T-helper 1 cell treated with Interleukin-12 subunit alpha and Interleukin-12 subunit beta and Interleukin-4 antibody, amounts not matched to agents 30 ng/mL and 1 ng/mL, for 36 hours (primary cell): ENCODE measurements at regions not wholly inside any gene's neighbourhood (a gene's known extent, or its start where the extent isn't known, plus 50 kb on each side); places are given as distances from the start of the nearest gene placed in this dataset.

Source experiments
- intact Hi-C: fragments of 100-400 bp; cut with micrococcal nuclease; formaldehyde crosslinking; loops from one replicate; pipeline ENCODE4 v1.15.1; 2024

DNA sequence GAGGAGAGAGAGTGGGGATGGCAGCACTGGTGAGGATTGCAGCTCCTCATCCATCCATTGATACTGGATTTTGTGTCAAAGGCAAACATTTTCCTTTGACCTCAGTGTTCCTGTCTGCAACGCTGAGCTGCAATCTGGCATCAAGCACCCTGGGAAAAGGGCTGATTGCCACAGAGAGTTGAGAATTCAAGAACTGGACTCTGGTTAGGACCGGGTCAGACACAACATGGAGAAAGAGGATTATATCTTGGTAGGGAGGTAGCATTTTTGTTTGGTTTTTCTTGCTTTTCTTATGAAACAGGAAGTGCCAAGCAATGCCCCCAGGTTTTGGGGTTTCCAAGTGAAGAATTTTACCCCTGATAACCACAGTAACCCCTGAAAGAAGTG lies 81.9 kb upstream of the PKDCC start:
- intact Hi-C loops: no loop called here

DNA sequence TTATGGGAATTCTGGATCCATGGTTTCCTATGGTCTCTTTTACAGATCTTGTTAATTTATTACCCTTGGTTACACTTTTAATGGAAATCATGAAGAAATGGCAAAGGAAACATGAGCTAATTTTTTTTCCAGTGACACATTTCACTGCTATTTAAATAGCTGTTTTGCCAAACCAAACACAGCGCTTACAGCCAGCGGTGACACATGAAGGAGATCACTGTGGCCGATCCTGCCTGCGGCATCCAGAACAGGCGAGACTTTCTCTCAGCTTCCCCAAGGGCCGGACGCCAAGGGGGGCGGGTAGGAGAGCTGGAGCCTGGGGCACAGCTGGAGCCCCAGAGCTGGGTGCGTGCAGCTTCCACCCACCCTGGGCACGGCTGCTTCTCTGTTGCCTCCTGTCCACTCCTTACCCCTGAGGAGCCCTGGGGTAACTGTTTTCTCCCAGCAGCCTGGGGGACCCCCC lies 81.4 kb upstream of the PKDCC start:
- intact Hi-C loops: no loop called here

DNA sequence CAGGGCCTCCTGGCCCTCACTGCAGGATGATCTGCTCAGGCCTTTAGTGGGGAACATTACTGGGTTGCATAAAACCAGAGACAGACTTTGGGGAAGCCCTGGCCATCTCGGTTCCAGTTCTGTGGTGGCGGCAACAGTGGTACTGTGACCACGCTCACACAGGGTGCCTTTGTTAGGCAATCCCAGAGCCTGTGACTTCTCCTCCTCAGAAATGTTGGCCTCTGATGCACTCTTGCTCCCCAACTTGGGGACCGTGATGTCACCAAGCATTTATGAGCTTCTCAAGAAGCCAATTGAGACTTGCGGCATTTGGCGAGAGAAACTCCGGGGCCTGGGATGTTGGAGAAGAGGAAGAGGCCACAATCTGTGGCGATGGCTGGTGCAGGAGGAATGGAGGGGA lies 80.9 kb upstream of the PKDCC start:
- intact Hi-C loops: no loop called here

DNA sequence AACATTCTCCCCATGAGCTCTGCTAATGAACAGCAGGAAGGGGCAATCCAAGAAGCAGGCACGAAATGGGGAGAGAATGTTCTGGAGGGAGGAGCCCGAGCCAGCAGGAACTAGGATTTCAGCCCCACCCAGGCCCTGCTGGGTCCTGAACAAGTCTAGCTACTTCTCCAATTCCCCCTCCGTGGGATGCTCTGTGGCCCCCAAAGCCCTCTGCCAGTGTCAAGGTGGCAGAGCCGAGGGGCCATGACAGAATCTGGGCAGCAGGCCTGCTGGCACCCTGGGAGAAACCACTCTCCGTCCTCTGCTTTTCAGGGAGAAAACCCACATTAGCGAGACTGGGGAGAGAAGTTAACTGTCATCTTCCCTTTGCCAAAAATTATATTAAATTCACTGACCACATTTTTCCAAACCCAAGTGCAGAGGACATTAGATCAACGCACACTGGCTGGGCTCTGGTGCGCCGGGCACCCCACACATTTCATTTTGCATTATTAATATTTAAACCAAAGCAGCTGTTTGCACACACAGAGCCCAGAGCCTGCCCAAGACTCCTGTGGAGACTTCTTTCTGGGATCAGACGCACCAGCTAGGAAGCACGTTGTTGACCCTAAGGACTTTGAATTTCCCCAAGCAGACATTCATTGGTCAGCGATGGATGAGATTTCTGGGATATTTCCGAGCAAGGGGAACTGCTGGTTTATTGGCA lies 80.2 kb upstream of the PKDCC start:
- intact Hi-C loops: no loop called here

DNA sequence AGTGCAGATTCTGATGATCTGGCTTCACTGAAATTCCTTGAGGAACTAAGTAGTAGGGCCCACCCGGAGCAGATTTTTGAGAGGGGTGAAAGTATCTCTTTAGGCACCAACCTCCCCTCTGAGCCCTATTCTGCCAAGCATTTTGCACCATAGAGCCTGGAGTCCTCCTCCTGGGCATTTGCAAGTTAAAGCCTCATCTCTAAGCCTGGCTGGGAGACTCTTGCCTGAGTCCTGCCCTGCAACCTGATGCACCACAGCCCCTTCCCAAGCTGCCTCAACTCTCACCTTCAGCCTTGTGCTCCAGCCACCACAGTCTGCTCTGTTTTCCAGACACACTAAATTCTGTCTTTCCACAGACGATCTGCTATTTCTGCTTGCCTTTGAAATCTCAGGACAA lies 79.6 kb upstream of the PKDCC start:
- intact Hi-C loops: no loop called here

DNA sequence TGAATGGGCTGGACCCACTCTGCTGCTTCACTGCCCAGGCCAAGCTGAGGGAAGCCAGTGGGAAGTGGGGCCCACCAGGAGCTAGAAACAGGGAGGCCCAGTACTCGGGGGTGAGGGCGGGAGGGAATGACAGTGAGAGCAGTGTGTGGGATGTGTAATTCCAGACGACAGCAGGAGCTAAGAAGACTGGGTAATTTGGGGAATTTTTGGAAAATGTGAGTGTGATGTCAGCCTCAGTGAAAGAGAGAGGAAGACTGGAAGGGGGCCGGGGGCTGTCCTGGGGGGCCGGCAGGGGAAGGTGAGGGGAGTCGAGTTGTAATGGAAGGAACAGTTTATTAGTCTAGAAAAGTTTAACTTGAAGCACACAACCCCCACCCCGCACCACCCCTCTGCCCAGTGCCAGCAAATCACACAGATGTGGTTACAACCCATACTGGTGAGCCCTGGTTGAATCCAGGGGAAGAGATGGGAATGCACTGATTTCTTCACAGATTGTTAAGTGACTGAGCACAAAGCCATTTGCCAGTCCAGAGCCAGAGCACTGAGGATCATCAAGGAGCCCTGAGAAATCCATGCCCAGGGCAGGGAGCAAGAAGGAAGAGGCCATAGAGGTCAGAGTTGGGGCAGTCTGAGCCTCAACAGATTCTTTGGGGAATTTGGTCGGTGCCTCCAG lies 76.7 kb upstream of the PKDCC start:
- intact Hi-C loops: no loop called here

DNA sequence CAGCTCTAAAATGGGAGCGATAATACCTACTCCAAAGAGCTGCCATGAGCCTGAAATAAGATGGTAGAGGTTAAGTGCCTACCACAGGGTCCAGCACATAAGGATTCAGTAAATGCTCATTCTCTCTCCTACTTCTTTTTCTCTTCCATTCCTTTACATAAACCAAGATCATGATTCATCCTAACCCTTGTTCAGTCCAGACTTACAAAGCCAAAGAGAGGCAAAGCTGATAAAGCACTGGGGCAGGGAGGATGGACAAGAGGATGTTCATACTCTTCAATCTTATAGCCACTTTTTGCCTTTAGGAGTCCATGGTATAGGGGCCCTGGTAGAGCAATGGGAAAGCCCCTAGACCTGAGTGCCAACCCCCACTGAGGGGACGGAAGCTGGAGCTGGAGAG lies 75.6 kb upstream of the PKDCC start:
- intact Hi-C loops: no loop called here

DNA sequence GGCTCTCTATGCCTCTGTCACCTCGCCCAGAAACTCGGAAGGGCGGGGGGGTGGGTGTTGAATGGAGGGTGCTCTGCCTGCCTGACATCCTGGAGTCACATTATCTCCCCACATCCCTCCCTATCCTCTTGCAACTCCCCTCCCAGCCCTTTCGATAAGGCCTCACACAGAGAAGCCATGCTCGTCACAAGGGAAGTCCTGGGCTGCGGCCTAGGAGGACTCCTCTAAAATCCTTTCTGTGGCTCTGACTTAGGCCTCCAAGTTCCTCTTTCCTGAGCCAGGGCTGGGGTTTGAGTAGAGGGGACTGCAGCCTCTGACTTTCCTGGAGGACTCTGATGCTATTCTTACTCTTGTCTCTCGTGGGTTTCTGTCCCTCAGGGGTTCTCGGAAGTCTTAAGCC lies 75.0 kb upstream of the PKDCC start:
- intact Hi-C loops: no loop called here

DNA sequence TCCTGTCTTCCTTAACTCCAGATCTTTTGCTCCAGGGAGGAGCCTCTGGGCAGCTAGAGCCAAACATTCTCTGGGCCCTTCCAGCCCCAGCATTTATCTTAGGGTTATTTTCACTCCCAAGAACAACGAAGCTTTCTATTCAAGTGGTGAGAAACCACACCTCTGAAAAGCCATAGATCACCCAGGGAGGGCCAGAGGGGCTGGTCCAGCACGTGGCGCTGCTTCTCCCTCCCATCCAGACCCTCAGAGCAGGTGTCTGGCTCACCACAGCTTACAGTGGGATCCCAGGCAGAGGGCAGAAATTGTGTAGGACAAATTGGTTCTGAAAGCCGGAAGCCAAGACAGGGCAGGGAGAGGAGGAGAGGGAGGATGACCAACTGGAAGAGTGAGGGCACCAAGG lies 74.0 kb upstream of the PKDCC start:
- intact Hi-C loops: no loop called here

DNA sequence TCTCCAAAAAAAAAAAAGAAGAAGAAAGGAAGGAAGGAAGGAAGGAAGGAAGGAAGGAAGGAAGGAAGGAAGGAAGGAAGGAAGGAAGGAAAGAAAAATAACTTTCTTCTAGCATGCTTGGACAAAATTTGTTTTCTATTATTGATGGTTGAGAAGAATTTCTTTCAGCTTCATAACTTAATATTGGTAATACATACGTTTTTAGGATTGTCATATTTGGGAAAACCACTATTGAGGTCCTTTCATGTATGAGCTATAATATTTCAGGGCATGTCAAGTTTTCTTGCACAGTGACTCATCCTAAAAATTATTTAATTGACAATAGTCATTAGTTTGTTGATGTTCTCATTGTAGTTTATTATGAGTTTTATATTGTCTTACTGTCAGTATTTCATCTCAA lies 66.4 kb upstream of the PKDCC start:
- intact Hi-C loops: no loop called here

DNA sequence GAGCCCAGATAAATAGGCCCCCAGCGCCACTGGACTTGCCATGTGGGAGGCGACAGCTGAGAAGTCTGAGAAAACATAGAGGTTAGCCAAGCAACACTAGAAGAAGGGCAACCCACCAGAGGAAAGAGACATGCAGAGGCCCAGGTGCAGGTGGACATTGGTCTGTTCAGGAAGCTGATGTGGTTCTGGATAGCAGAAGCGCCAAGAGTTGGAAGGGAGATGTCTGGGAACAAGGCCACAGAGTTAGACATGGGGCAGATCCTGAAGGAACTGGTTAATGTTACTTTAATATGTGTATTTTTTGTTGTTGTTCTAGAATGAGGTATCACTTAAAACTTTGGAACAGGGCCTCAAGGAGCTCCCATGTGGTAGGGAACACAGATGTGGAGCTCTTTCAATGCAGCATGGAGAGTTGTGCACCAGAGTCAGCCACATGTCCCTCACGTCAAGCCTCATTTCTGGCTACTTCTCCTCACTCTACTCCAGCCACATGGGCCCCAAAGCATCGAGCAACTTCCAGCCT lies 62.2 kb upstream of the PKDCC start:
- intact Hi-C loops: no loop called here

DNA sequence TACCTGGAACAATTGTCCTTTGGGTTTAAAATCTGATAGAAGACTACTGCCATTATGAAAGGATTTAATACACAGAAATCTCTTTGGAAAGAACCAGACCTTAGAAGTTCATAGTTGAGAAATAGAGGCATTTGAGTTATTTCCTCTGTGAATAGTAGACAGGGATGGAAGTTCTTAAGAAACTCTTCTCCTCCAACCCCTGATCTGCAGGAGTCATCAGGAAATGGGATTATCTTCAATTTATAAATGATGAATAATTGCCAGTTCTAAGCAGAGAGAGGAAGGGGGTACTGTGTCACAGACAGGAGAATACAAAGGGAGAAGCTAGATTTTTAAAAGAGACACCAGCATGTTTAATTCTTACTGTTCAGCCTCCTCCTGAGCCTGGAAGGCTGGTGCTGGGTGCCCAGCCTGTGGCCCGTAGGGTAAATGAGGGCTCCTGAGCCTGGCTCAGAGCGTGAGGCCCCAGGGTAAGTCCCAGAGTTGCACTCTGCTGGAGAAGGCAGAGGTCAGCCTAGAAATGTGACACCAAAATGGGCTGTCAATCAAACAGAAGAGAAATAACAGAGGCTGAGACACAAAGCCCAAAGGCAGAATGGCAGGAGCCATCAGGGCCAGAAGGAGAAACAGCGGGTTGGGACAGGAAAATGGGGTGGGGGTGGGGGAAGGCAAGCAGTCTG lies 58.2 kb upstream of the PKDCC start:
- intact Hi-C loops: no loop called here

DNA sequence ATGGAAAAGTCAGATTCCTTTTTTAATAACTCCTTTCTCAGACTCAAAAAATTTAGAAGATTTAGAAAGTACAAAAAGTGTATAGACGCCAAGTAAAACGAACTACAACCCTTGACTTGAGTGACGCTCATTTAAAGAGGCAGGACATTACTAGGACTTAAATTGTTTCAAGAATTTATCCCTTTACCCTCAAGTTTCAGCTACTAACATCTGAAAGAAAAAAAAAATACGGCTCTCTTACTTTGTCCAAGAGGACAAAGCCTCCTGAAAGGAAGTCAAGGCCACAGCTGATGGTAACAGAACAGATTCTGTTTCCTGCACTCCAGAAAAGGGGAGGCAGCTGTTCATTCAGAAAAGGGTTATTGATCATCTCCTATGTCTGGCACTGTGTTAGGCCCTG lies 57.6 kb upstream of the PKDCC start:
- intact Hi-C loops: no loop called here

DNA sequence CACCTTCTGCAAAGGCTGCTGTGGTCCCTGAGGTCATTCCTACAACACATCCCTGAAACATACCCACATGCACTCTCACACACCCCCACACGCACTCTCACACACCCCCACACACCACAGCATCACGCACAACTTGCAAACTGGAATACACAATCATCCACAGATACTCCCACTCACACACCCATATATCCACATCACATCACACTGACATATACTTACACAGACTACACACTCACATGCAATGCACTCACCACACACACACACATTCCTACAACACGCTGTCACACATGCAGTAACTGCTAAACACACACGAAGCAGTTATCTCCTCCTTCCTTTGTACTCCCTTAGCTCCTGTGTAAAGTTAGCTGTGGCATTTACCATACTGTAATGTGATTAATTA lies 57.1 kb upstream of the PKDCC start:
- intact Hi-C loops: no loop called here

DNA sequence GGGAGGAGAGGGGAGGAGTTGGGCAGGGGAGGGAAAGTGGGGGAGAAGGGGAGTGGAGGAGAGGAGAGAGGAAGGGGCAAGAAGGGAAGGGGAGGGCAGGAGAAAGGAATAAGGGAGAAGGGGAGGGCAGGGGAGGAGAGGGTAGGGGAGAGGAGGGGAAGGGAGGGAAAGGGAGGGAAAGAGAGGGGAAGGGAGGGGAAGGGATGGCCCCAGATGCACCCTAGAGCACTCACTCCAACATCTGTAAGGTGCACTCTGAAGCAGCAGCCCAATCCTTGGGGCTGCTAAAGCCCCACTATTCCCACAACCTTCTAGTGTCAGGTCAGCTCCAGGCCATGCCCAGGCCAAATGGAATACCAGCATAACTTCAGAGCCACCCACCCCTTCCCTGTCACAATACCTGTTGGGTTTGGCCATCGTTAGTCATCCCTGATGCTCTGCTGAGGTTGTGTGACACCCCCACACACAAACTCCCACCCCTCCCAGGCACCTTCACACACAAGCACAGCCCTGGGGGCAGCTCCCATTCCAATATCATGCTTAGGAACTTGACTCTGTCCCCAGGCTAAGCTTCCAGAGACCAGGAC lies 55.7 kb upstream of the PKDCC start:
- intact Hi-C loops: no loop called here

DNA sequence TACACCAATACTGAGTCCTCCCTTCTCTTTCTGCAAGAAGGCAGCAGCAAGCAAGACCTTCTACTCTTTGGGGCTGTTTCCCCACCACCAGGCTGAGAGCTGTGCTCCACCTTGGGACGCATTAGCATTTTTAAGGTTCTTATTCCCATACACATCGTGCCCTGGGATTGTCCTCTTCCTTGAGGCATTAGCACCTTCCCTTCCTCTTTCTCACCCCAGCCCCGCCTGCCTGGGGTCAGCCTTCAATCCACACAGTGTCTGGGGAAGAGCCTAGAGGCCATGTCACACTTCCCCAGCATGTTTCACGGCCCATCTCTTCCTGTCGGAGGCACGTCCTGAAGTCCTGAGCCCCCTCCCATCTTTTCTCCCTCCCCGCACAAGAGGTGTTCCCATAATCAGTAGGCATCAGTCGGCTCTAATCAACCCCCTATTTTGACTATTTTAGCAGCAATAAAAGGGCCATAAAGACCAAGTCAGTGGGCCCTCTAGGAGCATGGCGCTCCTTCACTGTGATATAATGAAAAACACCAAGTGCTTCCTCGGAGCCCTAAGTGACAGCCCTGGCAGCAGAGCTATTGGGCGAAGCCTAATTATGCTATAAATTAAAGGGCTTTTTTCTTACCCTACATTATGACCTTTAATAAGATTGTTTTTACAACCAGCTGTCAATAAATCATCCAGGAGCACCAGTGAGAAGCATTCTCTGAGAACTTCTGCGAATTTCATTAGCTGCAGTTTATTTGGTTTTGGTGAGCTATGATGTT lies 55.0 kb upstream of the PKDCC start:
- intact Hi-C loops: no loop called here

DNA sequence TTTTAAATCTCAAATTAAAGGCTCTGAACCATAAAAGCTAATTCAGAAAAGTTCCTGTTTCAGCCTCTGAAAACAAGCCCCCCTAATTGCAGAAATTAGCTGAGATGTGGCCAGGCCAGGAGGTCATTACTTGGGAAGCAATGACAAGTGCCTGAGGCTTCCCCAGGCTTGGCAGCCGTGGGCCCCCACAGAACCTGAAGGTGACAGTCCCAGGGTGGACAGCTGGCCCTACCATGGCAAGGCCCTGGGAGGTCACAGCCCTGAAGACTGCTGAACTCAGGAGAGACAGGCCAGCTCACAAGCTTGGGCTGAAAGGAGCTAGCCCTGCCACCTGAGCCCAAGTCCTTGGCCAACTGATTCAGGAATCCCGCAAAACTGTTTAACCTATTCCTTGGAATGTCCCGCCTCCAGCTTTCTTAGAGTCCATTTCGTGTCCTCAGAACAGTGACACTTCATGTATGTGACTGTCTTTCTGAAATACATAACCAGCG lies 54.3 kb upstream of the PKDCC start:
- intact Hi-C loops: no loop called here

DNA sequence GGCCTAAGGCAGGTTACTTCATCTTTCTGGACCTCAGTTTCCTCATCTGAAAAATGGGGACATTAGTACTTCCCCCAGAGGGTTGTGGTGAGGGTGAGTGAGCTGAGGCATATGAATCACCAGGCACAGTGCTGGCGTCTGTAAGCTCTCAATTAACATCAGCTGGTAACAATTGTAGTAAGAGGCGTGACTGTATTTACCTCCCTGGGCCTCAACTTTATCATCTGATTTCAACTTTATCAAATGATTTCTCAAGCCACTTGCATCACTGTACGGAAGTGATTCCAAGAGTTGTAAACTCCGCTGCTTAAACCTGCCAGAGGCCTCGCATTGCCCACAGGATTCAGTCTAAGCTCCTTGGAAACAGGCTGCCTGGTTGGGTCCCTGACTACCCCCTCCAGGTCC lies 53.6 kb upstream of the PKDCC start:
- intact Hi-C loops: no loop called here

DNA sequence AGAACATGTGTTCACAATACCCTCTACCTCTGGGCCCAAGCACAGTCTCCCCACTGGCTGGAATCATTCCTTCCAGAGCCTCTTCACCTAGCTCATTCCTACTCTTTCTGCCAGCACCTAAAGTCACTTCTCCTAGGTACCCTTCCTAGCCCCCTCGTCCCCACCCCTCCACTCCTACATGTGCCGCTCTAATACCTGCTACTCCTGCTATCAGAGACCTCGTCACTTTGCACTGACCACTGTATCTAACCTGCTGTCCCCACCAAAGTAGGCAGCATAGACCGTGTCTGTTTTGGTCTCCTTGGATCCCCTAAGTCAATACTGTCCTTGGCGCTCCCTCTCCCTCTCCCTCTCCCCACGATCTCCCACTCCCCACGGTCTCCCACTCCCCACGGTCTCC lies 53.2 kb upstream of the PKDCC start:
- intact Hi-C loops: no loop called here

DNA sequence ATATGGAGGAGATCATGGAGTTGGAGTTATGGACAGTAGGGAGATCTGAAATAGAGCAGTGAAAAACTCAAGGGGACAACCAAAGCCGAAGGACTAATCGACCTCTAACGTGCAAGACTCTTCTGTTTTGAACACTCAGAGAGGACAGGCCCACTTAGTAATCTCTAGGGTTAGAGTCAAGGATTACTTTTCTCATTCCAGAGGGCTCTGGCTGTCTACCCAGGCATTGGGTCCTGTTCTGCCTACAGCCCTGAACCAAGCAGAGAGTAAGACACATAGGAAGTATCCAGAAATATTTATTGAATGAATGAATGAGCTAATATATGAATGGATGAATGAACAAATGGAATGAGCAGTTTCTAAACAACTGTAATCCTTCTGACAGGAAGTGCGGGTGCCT lies 50.3 kb upstream of the PKDCC start:
- intact Hi-C loops: no loop called here
